NT2/D1 (cell line): ENCODE measurements at regions not wholly inside any gene's neighbourhood (a gene's known extent, or its start where the extent isn't known, plus 50 kb on each side); places are given as distances from the start of the nearest gene placed in this dataset.

Experiments
- SUZ12 ChIP-seq: IDR thresholded peaks from 2 replicates; pipeline ENCODE4 v1.6.1; 2011; ENCODE audit not compliant: insufficient read length, insufficient read depth; ENCODE audit errors: extremely low read depth
- YY1 ChIP-seq: IDR thresholded peaks from 2 replicates; pipeline ENCODE4 v1.6.1; 2011; ENCODE audit not compliant: insufficient read length, insufficient read depth
- ZNF274 ChIP-seq: IDR thresholded peaks from 2 replicates; pipeline ENCODE4 v1.6.1; 2011; ENCODE audit warnings: mild to moderate bottlenecking, low read depth, low read length

DNA sequence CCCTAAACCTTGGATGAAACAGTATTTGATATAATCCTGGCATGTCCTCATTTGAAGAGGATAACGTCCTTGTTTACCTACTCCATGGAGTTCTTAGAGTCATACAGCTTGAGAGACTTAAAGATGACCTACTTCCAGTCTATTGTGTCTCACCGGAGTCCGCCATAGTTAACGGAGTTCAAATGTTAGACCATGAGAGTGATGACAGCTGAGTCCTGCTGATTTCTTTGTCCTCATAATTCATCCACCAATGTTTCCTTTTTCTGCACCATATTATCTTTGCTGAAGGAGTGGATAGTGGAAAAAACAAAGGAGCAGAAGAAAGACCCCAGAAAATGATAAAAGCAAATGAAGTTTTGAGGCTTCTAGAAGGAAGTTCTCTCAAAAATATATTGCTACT, 75.8 kb upstream of the HIF1A start:
- TF ChIP-seq SUZ12 (no peak), YY1 (no peak), ZNF274 (no peak)
